Stimulated activated naive CD4-positive, alpha-beta T cell (primary cell): ENCODE measurements at regions not wholly inside any gene's neighbourhood (a gene's known extent, or its start where the extent isn't known, plus 50 kb on each side); places are given as distances from the start of the nearest gene placed in this dataset.
"Not testable (repeated sequence)": the region's sequence is repeated elsewhere in the genome, so short reads cannot be mapped to it uniquely, and the experiment has no call there.

Experiments used
- DNase-seq, 6 experiments: peaks; one replicate each; lab custom pipeline; 2025; lab: John Stamatoyannopoulos, UW

DNA sequence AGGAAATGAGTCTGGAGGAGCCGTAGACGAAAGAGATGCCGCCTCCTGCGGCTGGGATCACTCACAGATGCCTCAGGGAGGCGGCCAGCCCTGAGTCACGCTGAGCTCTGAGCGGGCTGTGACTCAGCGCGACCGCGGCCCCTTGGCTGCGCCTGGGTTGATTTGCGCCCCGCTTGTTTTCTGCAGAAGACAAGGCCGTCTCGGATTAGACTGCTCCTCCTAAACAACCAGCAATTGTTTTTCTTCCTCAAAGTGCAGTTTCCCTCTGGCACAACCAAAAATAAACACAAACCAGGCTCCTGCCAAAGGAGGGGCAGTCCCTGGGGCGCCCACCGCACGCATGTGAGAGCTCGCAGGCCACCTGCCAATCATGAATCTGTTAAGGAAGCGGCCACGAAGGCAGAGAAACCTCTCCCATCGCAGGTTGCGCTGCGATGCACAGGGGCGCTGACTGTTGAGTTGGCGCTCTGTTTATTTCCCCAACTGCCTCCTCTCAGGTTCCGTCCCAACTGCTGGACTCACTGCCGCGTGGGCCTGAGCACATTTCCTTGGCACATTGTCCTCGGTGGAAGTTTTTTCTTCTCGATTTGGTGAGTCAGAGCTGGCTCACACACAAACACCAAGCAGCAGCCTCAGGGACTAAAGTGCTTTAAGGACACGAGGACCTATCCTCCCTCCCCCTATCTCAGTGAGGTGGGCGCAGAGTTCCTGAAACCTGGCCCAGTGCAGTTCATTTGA is 85.2 kb upstream of the NDUFV2 start:
- DNase-seq = no peak

GRCh38 chr18:9017905-9018227 is 84.6 kb upstream of the NDUFV2 start:
- no peak for DNase-seq

- DNase-seq = no peak
Measured at GRCh38 chr18:9019135-9019534, 83.4 kb upstream of the NDUFV2 start.

GRCh38 chr18:9020221-9020620 is 82.3 kb upstream of the NDUFV2 start:
- DNase-seq = no peak

DNA sequence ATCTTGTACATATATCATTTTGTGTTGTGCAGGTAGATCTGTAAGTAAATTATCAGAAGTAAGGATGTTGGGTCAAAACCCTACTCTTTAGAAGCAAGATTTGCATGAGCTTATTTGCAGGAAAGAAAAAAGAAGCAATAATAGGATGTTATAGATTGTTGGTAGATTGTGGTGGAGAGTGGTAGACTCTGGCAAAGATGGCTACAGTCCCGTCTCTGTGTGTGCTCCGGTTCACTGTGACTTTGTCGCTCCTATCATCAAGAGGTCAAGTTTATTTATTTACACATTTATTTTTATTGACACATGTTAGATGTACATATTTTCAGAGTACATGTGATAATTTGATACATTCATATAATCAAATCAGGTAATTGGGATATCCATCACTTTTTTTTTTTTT is 81.0 kb upstream of the NDUFV2 start:
- no peak for DNase-seq

- no peak for DNase-seq
Measured at GRCh38 chr18:9022397-9023155, 79.9 kb upstream of the NDUFV2 start.

- not testable (repeated sequence) for DNase-seq
Measured at GRCh38 chr18:9024031-9024646, 78.4 kb upstream of the NDUFV2 start.

GRCh38 chr18:9025091-9025838 is 77.2 kb upstream of the NDUFV2 start:
- DNase-seq = no peak

DNA sequence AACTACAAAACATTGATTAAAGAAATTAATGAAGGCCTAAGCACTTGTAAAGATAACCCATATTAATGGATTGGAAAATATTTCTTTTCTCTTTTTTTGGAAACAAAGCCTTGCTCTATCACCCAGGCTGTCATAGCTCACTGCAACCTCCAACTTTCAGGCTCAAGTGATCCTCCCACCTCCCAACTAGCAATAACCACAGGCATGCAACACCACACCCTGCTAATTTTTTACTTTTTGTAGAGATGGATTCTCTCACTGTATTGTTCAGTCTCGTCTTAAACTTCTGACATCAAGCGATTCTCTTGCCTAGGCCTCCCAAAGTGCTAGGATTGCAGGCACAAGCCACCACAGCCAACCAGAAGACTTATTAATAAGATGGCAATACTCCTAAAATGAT is 73.4 kb upstream of the NDUFV2 start:
- DNase-seq = no peak

GRCh38 chr18:9032519-9032918 is 70.0 kb upstream of the NDUFV2 start:
- no peak for DNase-seq

GRCh38 chr18:9038277-9038871 is 64.1 kb upstream of the NDUFV2 start:
- no peak for DNase-seq

DNA sequence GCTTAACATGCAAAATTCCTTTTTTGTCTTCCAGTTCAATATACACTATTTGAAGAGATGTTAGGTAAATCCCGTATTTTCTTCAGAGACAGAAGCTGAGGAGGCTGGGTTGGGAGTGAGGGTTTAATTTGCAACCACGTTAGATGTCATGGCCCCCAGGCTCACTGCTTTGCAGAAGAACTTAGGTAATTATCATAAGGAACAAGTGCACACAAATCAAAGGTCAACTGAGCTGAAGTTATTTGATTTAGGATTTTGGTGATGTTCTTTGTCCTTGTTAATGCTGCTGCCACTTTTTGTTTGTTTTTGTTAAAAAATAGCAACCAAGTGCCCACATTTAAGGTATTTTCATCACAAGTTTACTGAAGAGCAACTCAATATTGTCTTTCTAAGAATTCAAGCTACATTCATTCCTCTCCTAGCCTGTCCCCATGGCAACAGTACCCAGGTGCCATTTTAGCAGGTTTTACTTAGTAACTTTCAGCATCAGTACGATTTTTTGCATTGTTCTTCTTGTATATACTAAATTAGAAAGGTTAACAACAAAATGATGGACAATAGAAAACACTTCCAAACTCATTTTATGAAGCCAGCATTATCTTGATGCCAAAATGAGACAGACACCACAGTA is 62.9 kb upstream of the NDUFV2 start:
- DNase-seq = no peak

DNA sequence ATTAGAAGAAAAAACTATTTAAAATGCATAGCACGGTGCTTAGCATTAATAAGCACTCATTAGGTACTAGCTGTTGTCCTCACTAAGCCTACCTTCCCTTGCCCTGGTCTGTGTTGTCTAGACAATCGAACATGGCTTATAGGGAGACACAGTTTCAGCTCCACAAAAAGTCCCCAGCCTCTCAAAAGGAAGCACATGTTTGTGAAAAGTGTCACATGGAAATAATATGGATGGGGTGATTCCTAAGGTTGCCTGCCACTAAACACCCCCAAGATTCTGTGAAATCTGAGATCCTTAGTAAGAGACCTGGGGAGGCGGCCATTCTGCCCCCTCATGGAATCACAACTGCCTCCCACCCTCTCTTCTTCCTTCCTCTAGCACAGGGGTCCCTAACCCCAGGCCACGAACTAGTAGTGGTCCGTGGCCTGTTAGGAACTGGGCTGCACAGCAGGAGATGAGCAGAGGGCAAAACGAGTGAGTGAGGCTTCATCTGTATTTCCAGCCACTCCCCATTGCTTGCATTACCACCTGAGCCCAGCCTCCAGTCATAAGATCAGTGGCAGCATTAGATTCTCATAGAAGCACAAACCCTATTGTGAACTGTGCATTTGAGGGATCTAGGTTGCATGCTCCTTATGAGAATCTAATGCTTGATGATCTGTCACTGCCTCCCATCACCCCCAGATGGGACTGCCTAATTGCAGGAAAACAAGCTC is 59.6 kb upstream of the NDUFV2 start:
- DNase-seq = no peak

GRCh38 chr18:9043581-9043980 is 58.9 kb upstream of the NDUFV2 start:
- DNase-seq = no peak

- no peak for DNase-seq
Measured at GRCh38 chr18:9047715-9048114, 54.8 kb upstream of the NDUFV2 start.

DNA sequence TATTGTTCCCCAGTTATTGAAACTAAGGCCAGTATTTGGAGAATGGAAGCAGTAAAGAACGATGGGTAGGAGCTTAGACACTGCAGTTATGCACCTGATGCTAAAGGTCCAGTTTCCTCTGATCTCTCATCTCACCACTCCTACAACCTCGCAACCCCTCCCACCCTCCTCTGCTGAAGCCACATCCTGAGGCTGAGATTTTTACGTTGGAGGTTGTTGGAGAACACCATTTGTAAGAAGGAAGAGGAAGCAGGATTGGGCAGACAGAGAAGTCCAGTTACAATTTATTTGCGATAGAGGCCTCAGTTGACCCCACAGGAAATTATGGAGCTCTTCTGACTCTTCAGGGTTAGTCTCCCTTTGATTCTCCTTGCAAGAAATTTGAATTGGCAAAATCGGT is 54.3 kb upstream of the NDUFV2 start:
- no peak for DNase-seq

DNA sequence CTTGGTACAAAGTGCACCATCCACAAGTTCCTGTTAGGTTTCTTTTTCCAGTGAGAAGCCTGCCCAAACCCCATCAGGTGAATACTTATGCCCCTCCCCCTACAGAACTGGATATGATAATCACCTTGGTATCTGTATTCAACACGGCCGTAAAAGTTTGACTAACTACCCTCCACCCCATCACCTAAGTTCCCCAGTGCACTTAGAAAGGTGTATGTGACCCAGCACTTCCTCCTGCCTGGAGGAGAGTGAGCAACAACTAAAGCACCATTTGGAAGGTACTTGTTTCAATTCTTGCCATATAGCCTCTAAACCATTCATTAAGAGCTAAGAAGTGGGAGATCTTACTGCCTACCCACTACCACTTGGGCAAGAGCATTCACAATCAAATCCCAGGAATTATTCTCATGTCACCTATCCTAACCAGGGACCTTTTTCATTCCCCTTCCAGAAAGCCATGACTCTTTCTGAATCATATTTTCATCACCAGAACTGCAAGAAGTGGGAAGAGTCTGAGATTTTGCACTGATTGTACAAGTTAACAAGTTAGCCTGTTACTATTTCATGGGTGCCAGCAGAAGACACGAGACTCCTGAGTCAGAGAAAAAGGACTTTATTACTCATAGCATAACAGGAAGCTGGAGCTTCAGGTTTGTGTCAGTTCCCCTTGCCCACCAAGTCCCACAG is 53.5 kb upstream of the NDUFV2 start:
- no peak for DNase-seq

GRCh38 chr18:9049495-9049809 is 53.0 kb upstream of the NDUFV2 start:
- DNase-seq = no peak

DNA sequence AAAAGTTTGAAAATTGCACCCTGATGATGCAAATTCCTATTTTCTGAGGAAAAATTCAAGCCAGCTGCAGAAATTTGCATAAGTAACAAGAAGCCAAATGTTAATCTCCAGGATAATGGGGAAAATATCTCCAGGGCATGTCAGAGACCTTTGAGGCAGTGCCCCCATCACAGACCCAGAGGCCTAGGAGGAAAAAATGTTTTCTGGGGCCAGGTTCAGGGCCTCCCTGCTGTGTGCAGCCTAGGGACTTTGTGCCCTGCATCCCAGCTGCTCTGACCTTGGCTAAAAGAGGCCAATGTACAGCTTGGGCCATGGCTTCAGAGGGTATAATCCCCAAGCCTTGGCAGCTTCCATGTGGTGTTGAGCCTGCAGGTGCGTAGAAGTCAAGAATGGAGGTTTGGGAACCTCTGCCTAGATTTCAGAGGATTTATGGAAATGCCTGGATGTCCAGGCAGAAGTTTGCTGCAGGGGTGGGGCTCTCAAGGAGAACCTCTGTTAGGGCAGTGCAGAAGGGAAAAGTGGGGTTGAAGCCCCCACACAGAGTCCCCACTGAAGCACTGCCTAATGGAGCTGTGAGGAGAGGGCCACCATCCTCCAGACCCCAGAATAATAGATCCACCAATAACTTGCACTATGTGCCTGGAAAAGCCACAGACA is 51.7 kb upstream of the NDUFV2 start:
- DNase-seq = not testable (repeated sequence)
